ENCODE measurements at regions not wholly inside any gene's neighbourhood (a gene's known extent, or its start where the extent isn't known, plus 50 kb on each side); places are given as distances from the start of the nearest gene placed in this dataset.
"Not testable (repeated sequence)": the region's sequence is repeated elsewhere in the genome, so short reads cannot be mapped to it uniquely, and the experiment has no call there.

DNA sequence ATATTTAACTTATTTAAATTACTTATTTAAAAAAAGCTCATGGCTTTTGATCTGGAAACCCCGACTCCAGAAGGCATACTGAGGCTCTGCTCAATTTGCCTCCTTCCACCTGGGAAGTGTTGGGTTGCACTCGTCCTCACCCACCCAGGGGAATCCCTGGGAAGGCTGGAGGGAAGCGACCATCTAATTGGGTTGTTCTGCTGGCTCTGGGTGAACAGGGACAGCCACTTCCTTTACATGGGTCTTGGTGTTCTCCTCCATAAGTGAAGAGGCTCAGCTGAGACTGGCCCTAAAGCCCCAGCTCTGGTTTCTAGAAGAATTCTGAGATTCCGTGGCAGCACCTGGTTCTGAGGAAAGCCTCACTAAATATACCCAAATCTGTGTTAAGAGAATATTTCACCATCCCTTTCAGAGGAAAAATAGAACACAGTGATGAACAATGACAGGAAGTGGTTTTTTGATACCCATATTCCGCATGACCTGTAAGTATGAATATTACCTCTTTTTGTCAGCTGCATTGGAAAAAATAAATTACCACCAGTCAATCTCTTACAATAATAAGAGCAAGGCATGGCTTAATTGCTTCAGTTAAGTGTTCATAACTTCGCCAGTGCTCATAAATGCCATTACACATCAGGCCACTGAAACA, 131.1 kb upstream of the SHH start:
- TF ChIP-seq TAF1 (IDR thresholded peaks at IDR 0.05; ENCODE audit: borderline replicate concordance, low read depth, low read length) (no peak), POLR2AphosphoS5 (IDR thresholded peaks at IDR 0.05; ENCODE audit: low read depth, low read length) (no peak), POLR2A (IDR thresholded peaks at IDR 0.05; ENCODE audit: low read depth, low read length) (no peak)
- FAIRE-seq (no peak), DNase-seq (ENCODE audit: insufficient read length) (no peak)

DNA sequence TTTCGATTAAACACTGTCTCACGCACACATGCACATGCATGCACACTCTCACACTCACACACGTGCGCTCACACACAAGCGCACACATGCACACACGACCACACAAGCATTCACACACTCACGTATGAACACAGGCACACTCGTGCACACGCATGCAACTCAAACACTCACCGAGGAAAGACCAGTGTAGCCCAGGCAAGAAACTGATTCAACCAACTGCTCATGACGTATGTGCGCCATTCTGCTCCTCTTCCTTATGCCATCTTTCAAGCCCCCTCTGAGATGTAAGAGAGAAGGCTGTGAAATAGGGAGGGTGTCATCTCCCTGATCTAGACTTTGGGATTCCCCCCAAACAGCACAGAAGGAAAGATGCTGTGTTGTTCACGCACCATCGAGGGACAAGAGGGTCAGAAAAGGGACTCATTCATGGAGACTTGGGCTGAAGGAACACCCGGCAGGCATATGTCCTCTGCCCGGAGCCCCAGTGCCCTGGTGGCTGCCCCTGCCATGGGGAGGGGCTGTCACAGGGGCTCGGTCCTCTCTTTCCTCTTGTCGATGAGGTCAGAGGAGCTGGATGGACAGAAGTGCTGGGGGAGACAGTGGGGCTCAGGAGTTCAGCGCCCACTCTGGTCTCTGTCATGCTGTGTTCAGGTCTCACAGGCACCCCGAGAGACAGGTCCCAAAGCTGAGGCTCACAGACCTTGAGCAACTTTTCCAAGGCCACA, 130.1 kb upstream of the SHH start:
- no peak for FAIRE-seq
- TF ChIP-seq POLR2A (IDR thresholded peaks at IDR 0.05; ENCODE audit: low read depth, low read length) = no peak
- TF ChIP-seq POLR2AphosphoS5 (IDR thresholded peaks at IDR 0.05; ENCODE audit: low read depth, low read length) = no peak
- DNase-seq (ENCODE audit: insufficient read length) = no peak

DNA sequence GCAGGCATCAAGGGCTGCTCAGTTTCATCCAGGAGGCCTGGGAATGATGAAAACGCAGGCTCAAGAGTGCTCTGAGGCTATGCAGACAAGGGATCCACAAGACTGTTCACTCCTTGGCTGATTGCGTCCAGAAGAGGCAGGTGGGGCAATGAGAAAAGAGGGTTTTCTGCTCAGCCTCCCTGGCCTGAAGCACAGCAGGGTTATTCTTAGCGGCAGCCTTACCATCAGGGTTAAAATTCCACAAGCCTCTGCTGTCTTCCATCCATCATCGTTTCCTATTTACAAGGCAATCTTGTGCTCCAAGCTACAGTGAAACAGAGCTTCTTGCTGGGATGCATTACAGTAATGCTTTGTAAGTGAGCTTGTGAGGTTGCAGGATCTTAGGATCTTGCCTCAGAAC, 129.4 kb upstream of the SHH start:
- FAIRE-seq (no peak), DNase-seq (ENCODE audit: insufficient read length) (no peak)
- TF ChIP-seq POLR2AphosphoS5 (IDR thresholded peaks at IDR 0.05; ENCODE audit: low read depth, low read length) (no peak), TAF1 (IDR thresholded peaks at IDR 0.05; ENCODE audit: borderline replicate concordance, low read depth, low read length) (no peak), POLR2A (IDR thresholded peaks at IDR 0.05; ENCODE audit: low read depth, low read length) (no peak)

GRCh38 chr7:155939350-155939749, 127.1 kb upstream of the SHH start:
- TF ChIP-seq POLR2AphosphoS5 (IDR thresholded peaks at IDR 0.05; ENCODE audit: low read depth, low read length) = no peak
- TF ChIP-seq TAF1 (IDR thresholded peaks at IDR 0.05; ENCODE audit: borderline replicate concordance, low read depth, low read length) = no peak
- no peak for TF ChIP-seq POLR2A (IDR thresholded peaks at IDR 0.05; ENCODE audit: low read depth, low read length)
- FAIRE-seq (no peak), DNase-seq (ENCODE audit: insufficient read length) (no peak)

GRCh38 chr7:155938129-155938528, 125.9 kb upstream of the SHH start:
- TF ChIP-seq POLR2AphosphoS5 (IDR thresholded peaks at IDR 0.05; ENCODE audit: low read depth, low read length) = no peak
- DNase-seq (ENCODE audit: insufficient read length) (no peak), FAIRE-seq (no peak)

- DNase-seq (ENCODE audit: insufficient read length) (no peak), FAIRE-seq (no peak)
- TF ChIP-seq TAF1 (IDR thresholded peaks at IDR 0.05; ENCODE audit: borderline replicate concordance, low read depth, low read length) (no peak), POLR2A (IDR thresholded peaks at IDR 0.05; ENCODE audit: low read depth, low read length) (no peak), POLR2AphosphoS5 (IDR thresholded peaks at IDR 0.05; ENCODE audit: low read depth, low read length) (no peak)
Observed at GRCh38 chr7:155935726-155936125, 123.5 kb upstream of the SHH start.

GRCh38 chr7:155935005-155935557, 122.8 kb upstream of the SHH start:
- no peak for TF ChIP-seq TAF1 (IDR thresholded peaks at IDR 0.05; ENCODE audit: borderline replicate concordance, low read depth, low read length)
- no peak for TF ChIP-seq POLR2A (IDR thresholded peaks at IDR 0.05; ENCODE audit: low read depth, low read length)
- no peak for TF ChIP-seq POLR2AphosphoS5 (IDR thresholded peaks at IDR 0.05; ENCODE audit: low read depth, low read length)
- FAIRE-seq (no peak), DNase-seq (ENCODE audit: insufficient read length) (no peak)

DNA sequence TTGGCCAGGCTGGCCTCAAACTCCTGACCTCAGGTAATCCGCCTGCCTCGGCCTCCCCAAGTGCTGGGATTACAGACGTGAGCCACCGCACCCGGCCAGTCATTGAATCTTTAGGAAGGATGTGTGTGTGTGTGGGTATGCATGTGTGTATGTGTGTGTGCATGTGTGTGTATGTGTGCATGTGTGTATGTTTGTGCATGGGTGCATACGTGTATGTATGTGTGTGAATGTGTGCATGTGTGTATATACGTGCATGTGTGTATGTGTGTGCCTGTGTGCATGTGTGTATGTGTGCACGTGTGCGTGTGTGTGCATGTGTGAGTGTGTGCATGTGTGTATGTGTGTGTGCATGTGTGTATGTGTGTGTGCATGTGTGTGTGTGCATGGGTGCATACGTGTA, 120.1 kb upstream of the SHH start:
- DNase-seq (ENCODE audit: insufficient read length) = not testable (repeated sequence)
- peak; percentile 21 for FAIRE-seq

GRCh38 chr7:155931396-155932085, 119.3 kb upstream of the SHH start:
- FAIRE-seq (no peak), DNase-seq (ENCODE audit: insufficient read length) (no peak)
- no peak for TF ChIP-seq POLR2A (IDR thresholded peaks at IDR 0.05; ENCODE audit: low read depth, low read length)
- no peak for TF ChIP-seq TAF1 (IDR thresholded peaks at IDR 0.05; ENCODE audit: borderline replicate concordance, low read depth, low read length)
- TF ChIP-seq POLR2AphosphoS5 (IDR thresholded peaks at IDR 0.05; ENCODE audit: low read depth, low read length) = no peak

DNA sequence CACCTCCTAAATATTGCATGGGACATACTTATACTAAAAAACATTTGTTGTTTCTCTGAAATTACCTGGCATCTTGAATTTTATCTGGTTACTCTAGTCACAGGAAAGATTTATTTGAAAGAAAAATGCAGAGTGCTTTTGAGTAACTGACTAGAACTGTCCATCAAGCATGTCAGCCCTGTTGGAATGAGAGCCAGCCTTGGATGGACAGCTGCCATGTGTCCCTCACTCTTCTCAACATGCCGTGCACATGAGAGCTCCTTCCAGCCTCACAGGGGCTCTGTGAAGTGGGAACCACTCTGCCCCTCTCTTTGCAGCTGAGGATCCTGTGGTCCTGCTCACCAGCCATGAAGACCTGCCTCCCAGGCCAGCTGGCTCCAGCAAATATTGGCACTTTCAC, 118.3 kb upstream of the SHH start:
- TF ChIP-seq POLR2A (IDR thresholded peaks at IDR 0.05; ENCODE audit: low read depth, low read length) (no peak), TAF1 (IDR thresholded peaks at IDR 0.05; ENCODE audit: borderline replicate concordance, low read depth, low read length) (no peak), POLR2AphosphoS5 (IDR thresholded peaks at IDR 0.05; ENCODE audit: low read depth, low read length) (no peak)
- FAIRE-seq = no peak
- no peak for DNase-seq (ENCODE audit: insufficient read length)

DNA sequence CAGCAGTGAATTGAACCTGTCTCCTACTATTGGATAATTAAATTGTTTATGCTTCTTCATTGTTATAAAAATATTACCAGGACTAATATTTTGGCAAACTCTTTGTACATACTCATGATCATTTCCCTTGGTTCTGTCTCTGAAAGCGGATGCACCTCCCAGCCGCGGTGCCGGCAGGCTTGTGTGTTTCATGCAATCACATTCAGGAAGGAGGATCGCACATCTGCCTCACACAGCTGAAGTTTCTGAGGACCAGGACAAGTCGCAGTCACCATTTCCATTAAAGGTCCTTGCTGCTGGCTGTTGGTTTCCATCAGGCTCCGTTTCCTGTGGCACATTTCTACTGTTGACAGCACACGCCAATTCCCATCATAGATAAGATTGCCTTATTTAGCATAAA, 117.8 kb upstream of the SHH start:
- TF ChIP-seq POLR2AphosphoS5 (IDR thresholded peaks at IDR 0.05; ENCODE audit: low read depth, low read length) (no peak), POLR2A (IDR thresholded peaks at IDR 0.05; ENCODE audit: low read depth, low read length) (no peak), TAF1 (IDR thresholded peaks at IDR 0.05; ENCODE audit: borderline replicate concordance, low read depth, low read length) (no peak)
- no peak for DNase-seq (ENCODE audit: insufficient read length)
- FAIRE-seq = no peak

DNA sequence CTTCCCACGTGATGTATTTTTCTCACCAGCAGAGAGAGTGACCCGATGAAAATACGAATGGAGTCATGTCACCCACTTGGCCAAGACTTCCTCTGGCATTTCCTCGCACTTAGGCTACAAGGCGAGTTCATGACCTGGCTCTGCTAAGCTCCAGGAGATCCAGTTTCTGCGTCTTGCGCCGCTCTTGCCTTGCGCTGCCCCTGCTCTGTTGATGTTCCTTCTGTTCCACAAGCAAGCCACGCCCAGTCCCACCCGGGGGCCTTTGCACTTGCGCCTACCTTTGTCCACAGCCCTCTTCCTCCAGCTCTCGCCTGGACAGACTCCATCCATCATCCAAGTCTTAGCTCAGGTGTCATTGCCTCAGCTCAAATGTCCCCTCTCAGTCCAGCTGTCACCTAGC, 116.3 kb upstream of the SHH start:
- DNase-seq (ENCODE audit: insufficient read length) (no peak), FAIRE-seq (no peak)
- no peak for TF ChIP-seq POLR2A (IDR thresholded peaks at IDR 0.05; ENCODE audit: low read depth, low read length)
- TF ChIP-seq POLR2AphosphoS5 (IDR thresholded peaks at IDR 0.05; ENCODE audit: low read depth, low read length) = no peak
- TF ChIP-seq TAF1 (IDR thresholded peaks at IDR 0.05; ENCODE audit: borderline replicate concordance, low read depth, low read length) = no peak

All from GM12892 (cell line).